ENCODE measurements at regions not wholly inside any gene's neighbourhood (a gene's known extent, or its start where the extent isn't known, plus 50 kb on each side); places are given as distances from the start of the nearest gene placed in this dataset.

DNA sequence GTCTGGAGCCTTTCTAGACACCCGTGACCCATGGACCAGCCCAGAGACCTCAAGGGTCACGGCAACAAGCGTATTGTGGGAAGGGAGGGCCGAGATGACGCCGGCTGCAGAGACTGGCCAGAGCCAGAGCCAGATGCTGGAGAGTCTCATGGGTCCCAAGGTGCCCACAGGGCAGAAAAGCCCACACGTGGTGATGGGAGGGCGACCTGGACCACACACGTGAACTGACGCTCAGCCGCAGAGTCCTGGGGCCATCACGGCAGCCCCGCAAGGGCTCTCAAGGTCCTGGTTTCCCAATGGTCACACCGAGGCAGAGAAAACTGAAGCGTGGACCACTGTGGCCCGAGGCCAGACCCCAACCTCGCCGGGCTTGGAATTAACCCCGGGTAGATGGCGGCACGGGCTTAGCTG is 92.6 kb downstream of the YTHDF1 start:
- TF ChIP-seq, protein P1, sequence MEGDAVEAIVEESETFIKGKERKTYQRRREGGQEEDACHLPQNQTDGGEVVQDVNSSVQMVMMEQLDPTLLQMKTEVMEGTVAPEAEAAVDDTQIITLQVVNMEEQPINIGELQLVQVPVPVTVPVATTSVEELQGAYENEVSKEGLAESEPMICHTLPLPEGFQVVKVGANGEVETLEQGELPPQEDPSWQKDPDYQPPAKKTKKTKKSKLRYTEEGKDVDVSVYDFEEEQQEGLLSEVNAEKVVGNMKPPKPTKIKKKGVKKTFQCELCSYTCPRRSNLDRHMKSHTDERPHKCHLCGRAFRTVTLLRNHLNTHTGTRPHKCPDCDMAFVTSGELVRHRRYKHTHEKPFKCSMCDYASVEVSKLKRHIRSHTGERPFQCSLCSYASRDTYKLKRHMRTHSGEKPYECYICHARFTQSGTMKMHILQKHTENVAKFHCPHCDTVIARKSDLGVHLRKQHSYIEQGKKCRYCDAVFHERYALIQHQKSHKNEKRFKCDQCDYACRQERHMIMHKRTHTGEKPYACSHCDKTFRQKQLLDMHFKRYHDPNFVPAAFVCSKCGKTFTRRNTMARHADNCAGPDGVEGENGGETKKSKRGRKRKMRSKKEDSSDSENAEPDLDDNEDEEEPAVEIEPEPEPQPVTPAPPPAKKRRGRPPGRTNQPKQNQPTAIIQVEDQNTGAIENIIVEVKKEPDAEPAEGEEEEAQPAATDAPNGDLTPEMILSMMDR (conservative IDR thresholded peaks at IDR 0.05; ENCODE audit: low read length) = no peak
- H3K4me3 ChIP-seq (ENCODE audit: low read length) = no peak overlapping the region
- no peak for DNase-seq (ENCODE audit: low read depth)

DNA sequence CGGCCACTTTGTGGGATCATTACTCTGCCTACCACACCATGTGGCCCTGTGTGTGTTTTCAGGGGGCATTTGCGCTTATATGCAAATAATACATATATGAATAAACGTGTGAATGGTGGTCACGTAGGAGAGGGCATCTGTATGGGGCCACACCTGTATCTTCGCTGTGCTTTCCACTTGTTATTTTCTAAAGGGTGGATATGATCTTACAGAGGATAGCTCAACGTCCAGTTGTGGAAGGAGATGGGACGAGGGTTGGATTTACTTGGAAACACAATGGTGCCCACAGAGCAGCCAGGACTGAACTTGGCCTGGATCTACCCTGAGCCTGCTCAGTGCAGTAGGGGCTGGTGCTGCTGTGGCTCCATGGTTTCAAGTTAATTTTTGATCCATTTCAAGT is 93.3 kb downstream of the YTHDF1 start:
- TF ChIP-seq, protein P1 (conservative IDR thresholded peaks at IDR 0.05; ENCODE audit: low read length) = no peak
- DNase-seq (ENCODE audit: low read depth) = no peak
- no peak overlapping the region for H3K4me3 ChIP-seq (ENCODE audit: low read length)

DNA sequence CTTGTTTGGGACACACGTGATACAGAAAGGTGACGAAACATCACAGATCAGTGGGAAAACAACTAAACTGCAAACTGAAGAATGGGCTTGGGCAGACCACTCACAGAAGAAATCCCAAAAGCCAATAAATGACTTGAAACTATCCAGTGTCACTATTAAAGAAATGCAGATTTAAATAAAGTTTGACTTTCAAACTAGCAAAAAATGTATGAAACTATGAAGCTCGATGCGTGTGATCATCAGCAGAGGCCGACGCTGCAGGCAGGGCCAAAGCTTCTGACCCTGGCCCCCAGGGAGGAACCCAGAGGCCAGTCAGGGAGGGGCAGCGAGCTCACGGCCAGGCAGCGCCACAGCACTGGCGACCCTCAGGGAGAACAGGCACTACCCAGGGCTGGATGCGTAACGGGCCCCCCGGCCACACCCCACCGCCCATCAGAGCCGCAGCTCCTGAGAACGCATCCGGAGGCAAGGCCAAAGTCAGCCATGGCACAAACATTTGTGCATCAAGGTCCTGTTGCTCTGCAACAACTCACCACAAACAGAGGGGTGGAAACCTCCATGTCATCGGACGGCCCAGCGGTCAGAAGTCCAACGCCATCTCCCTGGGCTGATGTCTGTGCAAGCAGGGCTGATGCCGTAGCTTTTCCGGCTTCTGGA is 94.1 kb downstream of the YTHDF1 start:
- DNase-seq (ENCODE audit: low read depth) = no peak
- TF ChIP-seq, protein P1 (conservative IDR thresholded peaks at IDR 0.05; ENCODE audit: low read length) = no peak
- no peak overlapping the region for H3K4me3 ChIP-seq (ENCODE audit: low read length)

DNA sequence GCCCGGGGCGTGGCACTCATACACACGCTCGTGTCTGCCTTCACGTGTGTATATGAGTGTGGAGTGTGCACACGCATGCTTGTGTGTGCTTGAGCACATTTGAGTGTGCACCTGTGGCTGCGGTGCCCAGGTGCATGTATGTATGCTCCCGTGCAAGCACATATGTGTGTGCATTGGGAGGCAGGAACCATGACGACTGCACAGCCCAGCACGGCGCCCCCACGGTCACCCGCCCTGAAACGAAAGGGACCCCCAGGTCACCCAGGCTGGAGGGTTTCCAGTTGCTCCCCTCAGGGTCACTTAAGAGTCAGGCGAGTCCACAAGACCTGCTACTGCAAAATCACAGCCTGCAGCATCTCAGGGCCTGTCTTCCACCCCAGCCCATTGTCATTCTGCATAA is 94.7 kb downstream of the YTHDF1 start:
- DNase-seq (ENCODE audit: low read depth) = no peak
- H3K4me3 ChIP-seq (ENCODE audit: low read length) = no peak overlapping the region
- TF ChIP-seq, protein P1 (conservative IDR thresholded peaks at IDR 0.05; ENCODE audit: low read length) = no peak

DNA sequence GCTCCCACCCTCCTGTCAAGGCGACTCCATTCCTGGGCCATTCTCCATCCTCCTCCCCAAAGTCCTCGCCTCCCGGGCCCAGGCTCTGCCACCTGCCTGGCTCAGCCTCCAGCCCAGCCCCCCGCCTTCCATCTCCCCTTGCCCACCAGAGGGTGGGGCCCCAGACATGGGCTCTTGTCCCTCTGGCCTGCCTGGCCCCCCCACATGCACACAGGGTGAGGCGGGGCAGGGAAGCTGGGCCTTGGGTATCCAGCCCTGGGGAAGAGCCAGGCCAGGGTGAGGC is 95.2 kb downstream of the YTHDF1 start:
- TF ChIP-seq, protein P1 (conservative IDR thresholded peaks at IDR 0.05; ENCODE audit: low read length) = no peak

DNA sequence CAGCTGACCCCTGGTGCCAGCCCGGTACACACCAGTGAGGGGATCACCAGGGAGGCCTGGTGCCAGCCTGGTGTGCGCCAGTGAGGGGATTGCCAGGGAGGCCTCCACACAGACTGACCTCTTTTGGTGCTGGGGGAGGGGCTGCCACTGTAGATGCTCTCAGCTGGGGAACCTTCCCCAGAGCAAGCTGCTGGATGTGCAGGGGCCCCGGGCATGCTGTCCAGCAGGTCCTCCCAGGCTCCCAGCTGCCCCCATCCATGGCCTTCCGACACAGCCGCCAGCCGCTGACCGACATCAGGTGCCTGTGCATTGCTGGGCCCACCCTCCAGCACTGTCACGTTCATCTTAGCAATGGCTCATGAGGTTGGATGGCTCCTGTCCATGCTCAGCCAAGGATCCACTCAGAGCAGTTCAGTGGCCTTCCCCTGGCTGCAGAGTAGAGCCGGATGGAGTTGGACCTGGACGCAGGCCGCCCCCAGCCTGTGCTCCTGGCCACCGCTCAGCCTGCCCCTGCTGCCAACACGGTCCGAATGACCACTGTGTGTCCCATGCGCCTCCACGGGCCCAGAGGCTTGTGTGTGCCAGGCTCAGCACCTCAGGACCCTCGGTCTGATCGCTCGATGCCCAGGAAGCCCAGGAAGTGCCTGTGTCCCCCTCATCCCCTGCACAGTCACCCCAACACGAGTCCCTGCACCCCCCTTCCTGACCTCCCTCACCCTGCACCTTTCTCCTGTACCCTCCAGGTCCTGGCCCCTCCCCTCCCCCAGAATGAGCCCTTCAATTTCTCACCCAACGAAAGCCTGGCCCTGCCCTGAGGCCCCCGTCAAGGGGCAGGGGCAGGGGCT is 95.7 kb downstream of the YTHDF1 start:
- H3K4me3 ChIP-seq (ENCODE audit: low read length) = no peak overlapping the region
- no peak for DNase-seq (ENCODE audit: low read depth)
- TF ChIP-seq, protein P1 (conservative IDR thresholded peaks at IDR 0.05; ENCODE audit: low read length) = no peak

More for the DNA sequence above, 95.2 kb downstream of the YTHDF1 start:
- H3K4me3 ChIP-seq (ENCODE audit: low read length) = no peak overlapping the region
- DNase-seq (ENCODE audit: low read depth) = no peak

All from AG10803 (cell line).